GM12892 (cell line): ENCODE measurements at regions not wholly inside any gene's neighbourhood (a gene's known extent, or its start where the extent isn't known, plus 50 kb on each side); places are given as distances from the start of the nearest gene placed in this dataset.

ENCODE experiments used
- POLR2A ChIP-seq: IDR thresholded peaks from 2 replicates; pipeline ENCODE4 v1.6.1; 2011; ENCODE audit warnings: low read depth, low read length, control low read depth
- POLR2AphosphoS5 ChIP-seq: IDR thresholded peaks from 2 replicates; pipeline ENCODE4 v1.6.1; 2011; ENCODE audit warnings: low read depth, low read length, control low read depth

DNA sequence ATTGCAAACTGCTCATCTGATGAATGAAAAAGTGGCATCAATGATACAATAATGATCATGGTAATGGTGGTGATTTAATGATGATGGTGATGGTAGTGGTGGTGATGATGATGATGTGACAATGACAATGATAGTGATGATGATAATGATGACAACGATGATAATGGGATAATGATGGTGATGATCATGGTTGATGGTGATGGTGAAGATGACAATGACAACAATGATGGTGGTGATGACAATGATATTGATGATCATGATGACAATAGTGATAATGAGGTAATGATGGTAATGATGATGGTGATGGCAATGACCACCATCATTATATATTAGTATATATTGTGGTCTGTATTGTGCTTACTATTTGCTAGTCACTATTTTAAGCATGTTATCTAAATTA is 474.3 kb downstream of the TBC1D22A start:
- TF ChIP-seq POLR2A (no peak), POLR2AphosphoS5 (no peak)
